Kidney (tissue), 13 donors: ENCODE measurements at regions not wholly inside any gene's neighbourhood (a gene's known extent, or its start where the extent isn't known, plus 50 kb on each side); places are given as distances from the start of the nearest gene placed in this dataset.

Source experiments
- DNase-seq, 5 donors: peaks; one replicate each; pipeline ENCODE4 v3.0.0-alpha.2; 2013 to 2020
- FAIRE-seq: peaks from 2 replicates; lab custom pipeline; 2012; peaks lifted over from hg19 to GRCh38; lab: Jason Lieb, UNC
- H3K27ac ChIP-seq, 2 donors: one replicate each; pipeline ENCODE4 v1.7.0; 2013; ENCODE audit warnings: low read depth in 2 of 2, low read length in 2 of 2, inconsistent platforms in 1 of 2
- H3K27me3 ChIP-seq: one replicate; pipeline ENCODE4 v1.7.1; 2013; ENCODE audit warnings: low read length, inconsistent platforms; ENCODE audit not compliant: control insufficient read depth, insufficient read depth
- H3K36me3 ChIP-seq, 3 donors: one replicate each; pipeline versions ENCODE4 v1.7.0 to v1.7.1; 2013; ENCODE audit warnings: low read length in 3 of 3, control low read depth in 1 of 3, inconsistent platforms in 1 of 3; ENCODE audit not compliant: insufficient read depth in 3 of 3, control insufficient read depth in 2 of 3
- H3K4me1 ChIP-seq, 3 donors: one replicate each; pipeline versions ENCODE4 v1.7.0 to v1.7.1; 2013; ENCODE audit warnings: low read length in 3 of 3, inconsistent platforms in 1 of 3, low read depth in 1 of 3; ENCODE audit not compliant: control insufficient read depth in 2 of 3, insufficient read depth in 2 of 3
- H3K4me3 ChIP-seq, 3 donors: one replicate each; pipeline versions ENCODE4 v1.7.0 to v1.8.1; 2013; ENCODE audit warnings: low read length in 3 of 3, control low read depth in 1 of 3, inconsistent platforms in 1 of 3
- H3K9ac ChIP-seq, 3 donors: one replicate each; pipeline versions ENCODE4 v1.7.0 to v1.7.1; 2013; ENCODE audit warnings: low read length in 3 of 3, control low read depth in 1 of 3, inconsistent platforms in 1 of 3
- H3K9me3 ChIP-seq, 3 donors: one replicate each; pipeline versions ENCODE4 v1.7.0 to v1.7.1; 2013; ENCODE audit warnings: low read length in 3 of 3, control low read depth in 1 of 3, inconsistent platforms in 1 of 3; ENCODE audit not compliant: control insufficient read depth in 2 of 3, insufficient read depth in 1 of 3
- intact Hi-C: fragments of 100-400 bp; cut with DNase I; formaldehyde crosslinking; loops from one replicate; pipeline ENCODE4 v1.11.1; 2022
- TF ChIP-seq, protein P1 (sequence below): IDR thresholded peaks from 3 replicates; pipeline ENCODE4 v1.5.1; 2012; ENCODE audit warnings: mild to moderate bottlenecking, moderate library complexity, borderline replicate concordance; ENCODE audit not compliant: insufficient read depth; ENCODE audit errors: extremely low read depth
- donor health status: control.
- donor health status: control.
- donor health status: control.
- donor health status: control.
- donor health status: control.
- donor health status: DM: yes; HTN: yes; CAD: no.
- donor health status: Normal renal cell carcinoma (clear cell type).

DNA sequence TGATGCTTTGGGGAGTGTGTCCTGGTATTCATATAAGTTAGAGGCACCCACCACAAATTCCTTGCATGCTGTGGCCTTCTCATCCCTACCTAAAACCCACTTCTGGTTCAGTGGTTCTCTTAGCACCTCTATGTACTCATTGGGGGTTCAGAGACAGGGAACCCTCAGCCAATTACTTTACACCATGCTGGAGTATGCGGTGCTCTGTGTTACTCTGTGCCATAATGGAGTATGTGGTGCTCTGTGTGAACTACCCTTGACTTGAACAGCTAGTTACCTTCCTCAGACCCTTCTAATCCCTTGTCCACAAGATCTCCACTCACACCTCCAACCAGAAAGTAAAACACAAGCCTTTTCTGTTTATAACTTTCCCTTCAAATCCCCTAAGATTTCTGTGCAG lies 172.5 kb upstream of the E2F7 start:
- DNase-seq (no peak), FAIRE-seq (no peak)
- intact Hi-C loops, result no loop called here
- no peak overlapping the region for H3K4me3 ChIP-seq
- no peak overlapping the region for H3K27ac ChIP-seq
- no peak overlapping the region for H3K9ac ChIP-seq
- H3K27me3 ChIP-seq, result no peaks in the 10 kb centered on the region
- H3K9me3 ChIP-seq, result no peaks in the 10 kb centered on the region
- TF ChIP-seq, protein P1, sequence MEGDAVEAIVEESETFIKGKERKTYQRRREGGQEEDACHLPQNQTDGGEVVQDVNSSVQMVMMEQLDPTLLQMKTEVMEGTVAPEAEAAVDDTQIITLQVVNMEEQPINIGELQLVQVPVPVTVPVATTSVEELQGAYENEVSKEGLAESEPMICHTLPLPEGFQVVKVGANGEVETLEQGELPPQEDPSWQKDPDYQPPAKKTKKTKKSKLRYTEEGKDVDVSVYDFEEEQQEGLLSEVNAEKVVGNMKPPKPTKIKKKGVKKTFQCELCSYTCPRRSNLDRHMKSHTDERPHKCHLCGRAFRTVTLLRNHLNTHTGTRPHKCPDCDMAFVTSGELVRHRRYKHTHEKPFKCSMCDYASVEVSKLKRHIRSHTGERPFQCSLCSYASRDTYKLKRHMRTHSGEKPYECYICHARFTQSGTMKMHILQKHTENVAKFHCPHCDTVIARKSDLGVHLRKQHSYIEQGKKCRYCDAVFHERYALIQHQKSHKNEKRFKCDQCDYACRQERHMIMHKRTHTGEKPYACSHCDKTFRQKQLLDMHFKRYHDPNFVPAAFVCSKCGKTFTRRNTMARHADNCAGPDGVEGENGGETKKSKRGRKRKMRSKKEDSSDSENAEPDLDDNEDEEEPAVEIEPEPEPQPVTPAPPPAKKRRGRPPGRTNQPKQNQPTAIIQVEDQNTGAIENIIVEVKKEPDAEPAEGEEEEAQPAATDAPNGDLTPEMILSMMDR, result no peak
- no peaks in the 10 kb centered on the region for H3K4me1 ChIP-seq
- H3K36me3 ChIP-seq, result no peaks in the 10 kb centered on the region

- TF ChIP-seq, protein P1, result no peak
- H3K27me3 ChIP-seq, result no peaks in the 10 kb centered on the region
- no peak for FAIRE-seq
These were observed 170.7 kb upstream of the E2F7 start for GRCh38 chr12:77236066-77236465.

DNA sequence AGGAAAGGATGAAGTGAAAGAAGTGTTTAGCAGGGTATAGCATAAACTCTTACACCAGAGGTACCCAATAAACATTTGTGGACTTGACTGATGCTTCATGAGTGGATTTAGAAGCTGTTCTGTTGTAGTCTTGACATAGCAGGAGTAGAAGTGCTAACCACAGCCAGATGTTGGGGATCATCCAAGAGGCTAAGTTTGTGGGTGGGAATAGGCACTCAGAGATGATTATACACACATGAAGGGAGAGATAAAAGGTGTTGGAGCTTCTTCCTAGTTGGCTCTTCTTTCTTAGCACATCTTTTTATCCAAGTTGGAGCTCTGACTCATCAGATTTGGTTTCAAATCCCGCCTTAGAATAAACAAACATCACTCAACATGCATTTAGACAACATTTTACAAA lies 166.7 kb upstream of the E2F7 start:
- no peaks in the 10 kb centered on the region for H3K9me3 ChIP-seq
- FAIRE-seq (no peak), DNase-seq (no peak)
- no peak overlapping the region for H3K27ac ChIP-seq
- H3K4me1 ChIP-seq, result no peaks in the 10 kb centered on the region
- H3K36me3 ChIP-seq, result no peaks in the 10 kb centered on the region
- intact Hi-C loops, result no loop called here
- H3K4me3 ChIP-seq, result no peak overlapping the region
- H3K9ac ChIP-seq, result no peak overlapping the region
- TF ChIP-seq, protein P1, result no peak
- no peaks in the 10 kb centered on the region for H3K27me3 ChIP-seq

More at GRCh38 chr12:77236066-77236465, 170.7 kb upstream of the E2F7 start:
- no peak overlapping the region for H3K9ac ChIP-seq
- no peak overlapping the region for H3K27ac ChIP-seq
- H3K36me3 ChIP-seq, result no peaks in the 10 kb centered on the region
- H3K4me3 ChIP-seq, result no peak overlapping the region
- DNase-seq, result no peak
- no peaks in the 10 kb centered on the region for H3K4me1 ChIP-seq
- no peaks in the 10 kb centered on the region for H3K9me3 ChIP-seq
- intact Hi-C loops, result no loop called here

DNA sequence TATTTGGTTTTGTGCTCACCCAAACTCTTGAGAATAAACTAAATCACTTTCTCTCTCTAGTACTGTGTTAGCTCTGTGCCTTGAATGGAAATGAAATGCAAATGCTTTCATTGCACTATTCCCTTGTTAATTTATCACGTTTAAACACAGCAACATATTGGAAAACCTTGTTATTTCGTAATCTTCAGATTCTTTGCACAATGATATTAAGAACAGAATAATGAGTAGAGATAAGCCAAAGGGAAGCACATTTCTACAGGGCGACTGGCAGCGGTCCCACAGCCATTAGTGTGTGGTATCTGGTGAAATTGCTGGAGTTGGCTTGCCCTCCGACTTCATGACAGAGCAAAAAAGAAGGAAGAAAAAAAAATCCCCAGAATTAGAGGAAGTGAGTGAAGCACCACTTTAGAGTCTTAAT lies 166.1 kb upstream of the E2F7 start:
- FAIRE-seq, result no peak
- H3K27ac ChIP-seq, result no peak overlapping the region
- H3K36me3 ChIP-seq, result no peaks in the 10 kb centered on the region
- no peaks in the 10 kb centered on the region for H3K9me3 ChIP-seq
- intact Hi-C loops, result no loop called here
- TF ChIP-seq, protein P1, result no peak
- H3K4me1 ChIP-seq, result no peaks in the 10 kb centered on the region
- H3K4me3 ChIP-seq, result no peak overlapping the region
- H3K9ac ChIP-seq, result no peak overlapping the region
- H3K27me3 ChIP-seq, result no peaks in the 10 kb centered on the region
- no peak for DNase-seq
